ENCODE measurements at regions not wholly inside any gene's neighbourhood (a gene's known extent, or its start where the extent isn't known, plus 50 kb on each side); places are given as distances from the start of the nearest gene placed in this dataset.

DNA sequence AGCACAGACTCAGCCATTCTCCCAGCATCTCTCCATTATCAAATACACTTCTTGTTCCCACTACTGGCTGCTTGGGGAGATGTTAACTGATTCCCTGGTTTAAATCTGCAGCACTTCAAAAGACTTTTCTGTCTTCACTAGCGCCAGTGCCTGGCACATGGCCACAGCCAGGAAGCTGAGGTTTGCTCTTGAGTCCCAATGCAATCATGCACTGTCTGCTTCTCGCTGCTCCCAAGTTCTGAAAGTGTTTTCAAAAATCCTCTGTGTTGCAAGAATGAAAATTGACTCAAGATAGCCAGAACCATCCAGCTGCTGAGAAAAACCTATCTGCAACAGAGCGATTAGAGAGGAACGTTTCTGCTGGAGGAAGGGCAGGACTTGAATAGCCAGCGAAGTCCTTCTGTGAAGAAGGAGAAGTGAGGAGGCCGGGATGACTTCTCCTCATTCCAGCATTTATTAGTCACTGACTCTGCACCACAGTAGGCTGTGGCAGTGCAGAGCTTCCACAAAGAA is 358.4 kb upstream of the NR2F2 start:
- TF ChIP-seq, protein P1, sequence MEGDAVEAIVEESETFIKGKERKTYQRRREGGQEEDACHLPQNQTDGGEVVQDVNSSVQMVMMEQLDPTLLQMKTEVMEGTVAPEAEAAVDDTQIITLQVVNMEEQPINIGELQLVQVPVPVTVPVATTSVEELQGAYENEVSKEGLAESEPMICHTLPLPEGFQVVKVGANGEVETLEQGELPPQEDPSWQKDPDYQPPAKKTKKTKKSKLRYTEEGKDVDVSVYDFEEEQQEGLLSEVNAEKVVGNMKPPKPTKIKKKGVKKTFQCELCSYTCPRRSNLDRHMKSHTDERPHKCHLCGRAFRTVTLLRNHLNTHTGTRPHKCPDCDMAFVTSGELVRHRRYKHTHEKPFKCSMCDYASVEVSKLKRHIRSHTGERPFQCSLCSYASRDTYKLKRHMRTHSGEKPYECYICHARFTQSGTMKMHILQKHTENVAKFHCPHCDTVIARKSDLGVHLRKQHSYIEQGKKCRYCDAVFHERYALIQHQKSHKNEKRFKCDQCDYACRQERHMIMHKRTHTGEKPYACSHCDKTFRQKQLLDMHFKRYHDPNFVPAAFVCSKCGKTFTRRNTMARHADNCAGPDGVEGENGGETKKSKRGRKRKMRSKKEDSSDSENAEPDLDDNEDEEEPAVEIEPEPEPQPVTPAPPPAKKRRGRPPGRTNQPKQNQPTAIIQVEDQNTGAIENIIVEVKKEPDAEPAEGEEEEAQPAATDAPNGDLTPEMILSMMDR (IDR thresholded peaks at IDR 0.05; ENCODE audit: low read depth, low read length): no peak
- H3K36me3 ChIP-seq: no peaks in the 10 kb centered on the region
- no peaks in the 10 kb centered on the region for H3K4me1 ChIP-seq
- no peaks in the 10 kb centered on the region for H3K9me3 ChIP-seq
- DNase-seq: no peak
- H3K27me3 ChIP-seq: no peaks in the 10 kb centered on the region
- H3K4me3 ChIP-seq (ENCODE audit: low read depth, low read length): no peak overlapping the region

DNA sequence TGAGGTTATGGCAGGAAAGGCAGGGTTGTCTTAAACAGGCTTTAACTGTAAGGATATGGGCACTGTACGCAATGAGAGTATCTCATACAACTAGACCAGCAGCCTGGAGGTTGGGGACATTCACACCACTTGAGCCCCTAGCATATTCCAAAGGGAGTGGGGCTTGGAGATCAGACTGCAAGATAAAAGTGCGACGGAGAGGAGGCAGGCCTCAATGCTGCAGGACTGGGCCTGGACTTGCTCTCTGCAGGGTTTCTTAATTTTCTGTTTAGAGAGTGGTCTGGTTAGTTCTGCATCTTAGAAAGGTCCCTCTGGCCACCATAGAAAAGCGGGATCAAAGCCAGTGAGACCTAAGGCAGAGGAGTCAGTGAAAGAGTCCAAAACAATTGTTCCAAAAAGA is 357.7 kb upstream of the NR2F2 start:
- H3K36me3 ChIP-seq: no peaks in the 10 kb centered on the region
- no peak for DNase-seq
- H3K4me1 ChIP-seq: no peaks in the 10 kb centered on the region
- TF ChIP-seq, protein P1 (IDR thresholded peaks at IDR 0.05; ENCODE audit: low read depth, low read length): no peak
- H3K9me3 ChIP-seq: no peaks in the 10 kb centered on the region
- no peaks in the 10 kb centered on the region for H3K27me3 ChIP-seq
- no peak overlapping the region for H3K4me3 ChIP-seq (ENCODE audit: low read depth, low read length)

DNA sequence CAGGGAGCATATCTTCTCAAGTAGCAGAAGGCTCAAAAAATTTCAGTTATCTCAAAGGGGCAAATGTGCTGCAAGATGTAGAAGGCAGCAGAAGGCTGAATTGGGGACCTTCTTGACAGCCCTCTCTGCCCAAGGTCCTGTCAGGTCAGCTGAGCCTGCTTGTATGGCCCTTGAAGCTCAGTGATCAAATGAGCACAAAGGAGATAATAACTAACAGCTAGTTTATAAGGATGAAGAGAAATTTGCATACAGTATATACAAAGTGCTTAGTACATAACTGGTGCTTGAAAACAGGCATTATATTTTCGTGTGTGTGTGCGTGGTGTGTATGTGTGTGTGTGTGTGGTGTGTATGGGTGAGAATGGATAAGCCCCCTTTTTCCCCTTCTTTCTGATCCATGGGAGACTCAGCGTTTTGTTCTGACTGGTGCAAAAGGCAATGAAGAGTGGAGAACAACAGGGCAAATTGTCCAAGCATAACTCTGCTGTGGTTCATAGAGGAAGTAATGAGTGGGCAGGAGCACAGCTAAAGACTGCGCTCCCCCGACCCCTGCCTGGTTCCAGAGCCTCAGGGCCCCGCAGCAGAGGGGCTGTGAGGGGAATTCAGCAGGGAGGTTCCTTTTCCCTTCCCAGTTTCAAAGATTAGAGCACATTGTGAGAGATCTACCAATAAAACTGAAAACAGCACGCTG is 356.8 kb upstream of the NR2F2 start:
- TF ChIP-seq, protein P1 (IDR thresholded peaks at IDR 0.05; ENCODE audit: low read depth, low read length): no peak
- Histone ChIP-seq H3K36me3 (no peaks in the 10 kb centered on the region), H3K27me3 (no peaks in the 10 kb centered on the region), H3K9me3 (no peaks in the 10 kb centered on the region), H3K4me3 (ENCODE audit: low read depth, low read length) (no peak overlapping the region), H3K4me1 (no peaks in the 10 kb centered on the region)
- DNase-seq: no peak

DNA sequence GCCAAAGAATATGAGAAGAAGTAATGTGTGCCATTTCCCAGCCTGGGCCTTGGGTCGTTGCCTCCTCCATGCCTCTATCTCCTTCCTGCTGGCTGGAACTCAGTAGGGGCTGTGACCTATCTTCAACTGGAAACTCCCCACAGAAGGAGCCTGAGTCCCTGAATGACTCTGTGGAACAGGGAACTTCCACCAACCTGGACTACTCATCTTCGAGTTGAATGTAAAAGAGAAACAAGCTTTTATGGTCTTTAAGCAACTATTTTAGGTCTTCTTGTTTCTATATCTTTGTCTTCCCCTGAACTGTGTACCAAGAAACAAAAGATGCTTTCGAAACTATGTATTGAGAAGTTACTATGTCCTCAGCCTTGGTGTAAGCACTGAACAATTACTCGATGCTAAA is 355.3 kb upstream of the NR2F2 start:
- no peaks in the 10 kb centered on the region for H3K9me3 ChIP-seq
- no peak overlapping the region for H3K4me3 ChIP-seq (ENCODE audit: low read depth, low read length)
- DNase-seq: no peak
- TF ChIP-seq, protein P1 (IDR thresholded peaks at IDR 0.05; ENCODE audit: low read depth, low read length): no peak
- no peaks in the 10 kb centered on the region for H3K4me1 ChIP-seq
- no peaks in the 10 kb centered on the region for H3K27me3 ChIP-seq
- H3K36me3 ChIP-seq: no peaks in the 10 kb centered on the region

DNA sequence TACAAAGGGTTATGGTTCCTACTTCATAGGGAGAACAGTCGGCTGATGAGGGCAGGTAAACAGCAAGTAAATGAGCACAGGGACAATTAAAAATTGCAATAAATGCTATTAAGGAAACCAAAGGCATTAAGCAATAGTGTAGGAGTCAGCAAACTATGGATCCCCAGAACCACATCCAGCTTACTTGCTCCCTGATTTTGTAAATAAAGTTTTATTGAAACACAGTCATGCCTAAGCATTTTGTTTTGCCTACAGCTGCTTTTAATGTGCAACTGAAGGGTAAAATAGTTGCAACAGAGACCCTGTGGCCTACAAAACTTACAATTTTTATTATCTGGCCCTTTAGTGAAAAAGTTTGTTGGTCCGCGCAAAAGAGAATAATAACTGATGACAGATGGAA is 351.2 kb upstream of the NR2F2 start:
- H3K4me1 ChIP-seq: no peaks in the 10 kb centered on the region
- no peaks in the 10 kb centered on the region for H3K36me3 ChIP-seq
- TF ChIP-seq, protein P1 (IDR thresholded peaks at IDR 0.05; ENCODE audit: low read depth, low read length): no peak
- no peak overlapping the region for H3K4me3 ChIP-seq (ENCODE audit: low read depth, low read length)
- H3K9me3 ChIP-seq: no peaks in the 10 kb centered on the region
- DNase-seq: no peak
- H3K27me3 ChIP-seq: no peaks in the 10 kb centered on the region

DNA sequence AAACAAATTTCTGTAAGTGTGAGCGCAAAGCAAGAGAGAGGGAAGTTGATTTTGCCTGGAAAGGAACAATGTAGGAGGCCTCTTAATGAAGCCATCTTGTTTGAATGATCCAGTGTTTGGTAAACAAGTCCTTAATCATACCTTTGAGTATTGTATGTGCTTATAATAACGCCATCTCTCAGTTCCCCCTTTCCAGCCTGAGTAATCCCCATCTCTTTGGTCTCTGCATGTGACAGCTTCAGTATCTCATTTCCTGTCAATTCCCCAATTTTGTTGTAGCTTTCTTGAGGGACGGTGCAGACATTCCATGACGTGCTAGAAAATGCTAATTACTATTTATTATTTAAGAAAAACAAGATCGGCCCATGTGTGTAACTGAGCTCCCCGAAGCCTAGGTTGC is 349.3 kb upstream of the NR2F2 start:
- Histone ChIP-seq H3K9me3 (no peaks in the 10 kb centered on the region), H3K4me1 (no peaks in the 10 kb centered on the region), H3K4me3 (ENCODE audit: low read depth, low read length) (no peak overlapping the region), H3K27me3 (no peaks in the 10 kb centered on the region), H3K36me3 (no peaks in the 10 kb centered on the region)
- DNase-seq: no peak
- TF ChIP-seq, protein P1 (IDR thresholded peaks at IDR 0.05; ENCODE audit: low read depth, low read length): no peak
